Gastroesophageal sphincter (tissue), 4 donors: ENCODE measurements at regions not wholly inside any gene's neighbourhood (a gene's known extent, or its start where the extent isn't known, plus 50 kb on each side); places are given as distances from the start of the nearest gene placed in this dataset.
A peak's percentile ranks its signal among the peaks of the same experiment; 100 is the strongest.

Source experiments
- ATAC-seq: fragments of 150-250 bp; one replicate; pipeline ENCODE4 v1.9.1; 2016; ENCODE audit warnings: mild to moderate bottlenecking, moderate library complexity
- H3K27ac ChIP-seq, 4 donors: fragments of 200-600 bp; sonication (generic) in 3 of 4; 1 replicate in 3 of 4; 2 replicates in 1 of 4; pipeline ENCODE4 v1.5.1; 2016 to 2019
- H3K27me3 ChIP-seq: fragments of 200-600 bp; sonication (generic); one replicate; pipeline ENCODE4 v1.5.1; 2019
- H3K36me3 ChIP-seq, 2 donors: fragments of 200-600 bp; sonication (generic); one replicate each; pipeline ENCODE4 v1.5.1; 2019; ENCODE audit warnings: control low read depth in 1 of 2
- H3K4me1 ChIP-seq, 3 donors: fragments of 200-600 bp; sonication (generic); 1 replicate in 2 of 3; 2 replicates in 1 of 3; pipeline ENCODE4 v1.5.1; 2016 to 2019; ENCODE audit warnings: control low read depth in 2 of 3
- H3K4me3 ChIP-seq, 2 donors: fragments of 200-600 bp; sonication (generic); one replicate each; pipeline ENCODE4 v1.5.1; 2019; ENCODE audit warnings: mild to moderate bottlenecking in 1 of 2, moderate library complexity in 1 of 2
- H3K9me3 ChIP-seq, 3 donors: fragments of 200-600 bp; sonication (generic); one replicate each; pipeline ENCODE4 v1.5.1; 2017 to 2019; ENCODE audit warnings: control low read depth in 2 of 3
- CTCF ChIP-seq, 4 experiments: fragments of 200-600 bp in 2 of 4; fragments of 450-650 bp in 2 of 4; sonication (generic) in 1 of 4; IDR thresholded peaks; one replicate each; pipeline ENCODE4 v1.5.1; 2017 to 2019; ENCODE audit warnings: antibody characterized with exemption in 4 of 4, mild to moderate bottlenecking in 2 of 4, moderate library complexity in 2 of 4
- EP300 ChIP-seq: sonication (generic); formaldehyde crosslinking; IDR thresholded peaks from one replicate; pipeline ENCODE4 v1.6.1; 2017; ENCODE audit warnings: antibody characterized with exemption, mild to moderate bottlenecking
- POLR2A ChIP-seq, 2 donors: fragments of 450-650 bp; IDR thresholded peaks; one replicate each; pipeline ENCODE4 v1.6.1; 2017; ENCODE audit warnings: antibody characterized with exemption in 2 of 2, mild to moderate bottlenecking in 2 of 2, moderate library complexity in 1 of 2
- POLR2AphosphoS5 ChIP-seq: sonication (generic); formaldehyde crosslinking; IDR thresholded peaks from one replicate; pipeline ENCODE4 v1.6.1; 2017; ENCODE audit warnings: antibody characterized with exemption
- WGBS, 2 donors: methylation state at CpG; one replicate each; pipeline ENCODE4 v1.1.5; 2018; ENCODE audit warnings: low coverage in 1 of 2; 5-methylcytosine and 5-hydroxymethylcytosine counted together

DNA sequence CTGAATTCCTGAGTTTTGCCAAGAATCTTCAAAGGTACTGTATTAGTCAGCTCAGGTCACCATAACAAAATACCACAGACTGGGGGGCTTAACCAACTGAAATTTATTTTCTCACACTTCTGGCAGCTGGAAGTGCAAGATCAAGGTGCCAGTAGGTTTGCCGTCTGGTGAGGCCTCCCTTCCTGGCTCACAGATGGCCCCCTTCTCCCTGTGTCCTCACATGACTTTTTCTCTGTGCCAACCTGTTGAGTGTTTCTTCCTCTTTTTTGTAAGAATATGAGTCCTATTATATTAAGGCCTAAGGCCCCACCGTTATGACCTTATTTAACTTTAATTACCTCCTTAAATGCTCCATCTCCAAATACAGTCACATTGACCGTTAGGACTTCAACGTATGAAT is 156.1 kb upstream of the KIF2A start:
- H3K27ac ChIP-seq = no peak overlapping the region
- no peak for ATAC-seq
- no peaks in the 10 kb centered on the region for H3K27me3 ChIP-seq
- H3K9me3 ChIP-seq = peaks cover 0 to 12% (median 0%) of the 10 kb centered on the region in 3 donors
- H3K36me3 ChIP-seq = no peaks in the 10 kb centered on the region
- no peak overlapping the region for H3K4me3 ChIP-seq
- H3K4me1 ChIP-seq = peaks cover 0 to under 1% (median 0%) of the 10 kb centered on the region in 3 donors
- 63 to 81% methylated on average over 4 of the region's 4 CpGs for WGBS, 2 donors
- TF ChIP-seq POLR2A (IDR thresholded peaks at IDR 0.05) = no peak
- no peak for TF ChIP-seq CTCF (IDR thresholded peaks at IDR 0.05)
- TF ChIP-seq POLR2AphosphoS5 = no peak
- TF ChIP-seq EP300 = no peak

DNA sequence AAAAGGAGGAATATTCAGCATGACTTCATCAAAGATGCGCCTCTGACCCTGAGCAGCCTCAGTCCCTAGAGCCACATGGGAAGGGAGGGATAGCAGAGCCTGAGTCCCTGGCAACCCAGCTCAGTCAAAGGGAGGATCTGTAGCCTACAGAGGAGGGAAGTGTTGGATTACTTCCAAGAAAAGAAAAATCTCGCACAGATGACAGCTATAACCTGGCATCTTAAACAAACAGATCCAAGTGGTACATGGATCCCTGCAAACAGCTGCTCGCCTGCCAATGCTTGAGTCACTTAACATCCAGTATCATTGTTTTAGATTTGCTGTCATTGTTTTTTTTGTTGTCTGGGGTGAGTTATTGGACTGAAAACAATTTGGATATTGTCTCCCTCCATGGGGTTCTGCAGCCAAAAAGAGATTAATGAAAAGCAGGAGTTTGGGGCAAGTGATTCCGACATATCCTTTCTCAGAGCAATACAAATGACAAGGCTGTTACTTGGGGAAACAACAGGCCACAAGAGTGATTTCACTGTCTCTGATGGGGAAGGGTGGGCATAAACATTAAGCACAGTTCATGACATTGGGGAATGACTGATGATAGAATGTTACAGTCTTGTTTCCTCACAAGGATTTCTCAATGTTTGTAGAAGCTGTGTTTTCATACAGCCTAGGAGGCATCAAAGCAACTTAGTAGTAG is 153.5 kb upstream of the KIF2A start:
- TF ChIP-seq EP300 (no peak), POLR2A (IDR thresholded peaks at IDR 0.05) (no peak), CTCF (IDR thresholded peaks at IDR 0.05) (no peak), POLR2AphosphoS5 (no peak)
- no peak overlapping the region for H3K4me3 ChIP-seq
- H3K27me3 ChIP-seq = no peaks in the 10 kb centered on the region
- H3K36me3 ChIP-seq = no peaks in the 10 kb centered on the region
- 16 to 53% methylated on average over 3 of the region's 4 CpGs for WGBS, 2 donors
- peaks cover 0 to 19% (median 0%) of the 10 kb centered on the region in 3 donors for H3K9me3 ChIP-seq
- no peaks in the 10 kb centered on the region for H3K4me1 ChIP-seq
- ATAC-seq = peak; percentile 66
- no peak overlapping the region for H3K27ac ChIP-seq

DNA sequence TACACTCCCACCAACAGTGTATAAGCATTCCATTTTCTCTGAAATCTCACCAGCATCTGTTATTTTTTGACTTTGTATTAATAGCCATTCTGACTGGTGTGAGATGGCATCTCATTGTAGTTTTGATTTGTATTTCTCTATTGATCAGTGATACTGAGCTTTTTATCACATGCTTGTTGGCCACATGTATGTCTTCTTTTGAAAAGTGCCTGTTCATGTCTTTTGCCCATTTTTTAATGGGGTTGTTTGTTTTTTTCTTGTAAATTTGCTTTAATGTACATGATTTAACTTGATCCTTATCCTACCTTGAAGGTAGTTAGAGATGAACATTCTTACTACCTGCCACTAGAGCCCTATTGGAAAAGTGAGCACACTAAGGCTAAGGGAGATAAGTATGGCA is 151.2 kb upstream of the KIF2A start:
- peaks cover 0 to 19% (median 0%) of the 10 kb centered on the region in 3 donors for H3K9me3 ChIP-seq

GRCh38 chr5:62155988-62156387 is 150.0 kb upstream of the KIF2A start:
- H3K27me3 ChIP-seq = no peaks in the 10 kb centered on the region
- H3K36me3 ChIP-seq = no peaks in the 10 kb centered on the region
- H3K4me1 ChIP-seq = no peaks in the 10 kb centered on the region
- H3K9me3 ChIP-seq = peaks cover 0 to 19% (median 0%) of the 10 kb centered on the region in 3 donors
- H3K4me3 ChIP-seq = no peak overlapping the region
- WGBS, 2 donors = 83 to 87% methylated on average over 3 of the region's 3 CpGs
- TF ChIP-seq CTCF (IDR thresholded peaks at IDR 0.05) = no peak
- TF ChIP-seq EP300 = no peak
- H3K27ac ChIP-seq = no peak overlapping the region
- ATAC-seq = no peak

More for the DNA sequence above, 151.2 kb upstream of the KIF2A start:
- TF ChIP-seq POLR2AphosphoS5 (no peak), EP300 (no peak), POLR2A (IDR thresholded peaks at IDR 0.05) (no peak), CTCF (IDR thresholded peaks at IDR 0.05) (no peak)
- Histone ChIP-seq H3K4me3 (no peak overlapping the region), H3K4me1 (no peaks in the 10 kb centered on the region), H3K27me3 (no peaks in the 10 kb centered on the region), H3K36me3 (no peaks in the 10 kb centered on the region), H3K27ac (no peak overlapping the region)
- no peak for ATAC-seq

- Histone ChIP-seq H3K9me3 (peaks cover 0 to 4% (median 0%) of the 10 kb centered on the region in 3 donors), H3K4me1 (no peaks in the 10 kb centered on the region), H3K36me3 (no peaks in the 10 kb centered on the region), H3K4me3 (no peak overlapping the region), H3K27ac (no peak overlapping the region), H3K27me3 (peaks cover 9% of the 10 kb centered on the region)
- TF ChIP-seq EP300 (no peak), POLR2AphosphoS5 (no peak), POLR2A (IDR thresholded peaks at IDR 0.05) (no peak), CTCF (IDR thresholded peaks at IDR 0.05) (no peak)
- no peak for ATAC-seq
- 44 to 61% methylated on average over 3 of the region's 3 CpGs for WGBS, 2 donors
These were observed 138.4 kb upstream of the KIF2A start for GRCh38 chr5:62167561-62168057.
